Left kidney (tissue), 1 donor: ENCODE measurements at regions not wholly inside any gene's neighbourhood (a gene's known extent, or its start where the extent isn't known, plus 50 kb on each side); places are given as distances from the start of the nearest gene placed in this dataset.
"Not testable (repeated sequence)": the region's sequence is repeated elsewhere in the genome, so short reads cannot be mapped to it uniquely, and the experiment has no call there.

Source experiments
- DNase-seq: peaks from one replicate; pipeline ENCODE4 v3.0.0-alpha.2; 2013

DNA sequence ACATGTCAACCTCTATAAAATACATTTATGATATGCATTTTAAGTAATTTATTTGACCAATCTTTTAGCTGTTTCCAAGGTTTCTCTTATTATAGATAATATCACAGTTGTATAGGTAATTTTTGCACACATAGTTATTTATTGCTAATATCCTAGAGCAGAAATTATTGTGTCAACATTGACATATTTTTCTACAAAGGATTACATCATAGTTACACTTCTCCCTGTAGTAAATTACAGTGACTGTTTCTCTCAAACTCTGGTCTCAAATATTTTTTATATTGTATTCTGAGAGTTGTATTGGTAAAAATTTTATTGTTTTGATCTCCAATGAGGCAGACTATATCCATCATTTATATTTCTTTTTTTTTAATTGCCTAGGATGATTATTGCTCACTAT, 714.4 kb upstream of the CDH6 start:
- no peak for DNase-seq

GRCh38 chr5:30475429-30475828, 718.1 kb upstream of the CDH6 start:
- DNase-seq = no peak

- DNase-seq = no peak
Measured at GRCh38 chr5:30469691-30470090, 723.8 kb upstream of the CDH6 start.

GRCh38 chr5:30458681-30459080, 734.8 kb upstream of the CDH6 start:
- DNase-seq = no peak

GRCh38 chr5:30455484-30455883, 738.0 kb upstream of the CDH6 start:
- not testable (repeated sequence) for DNase-seq

DNA sequence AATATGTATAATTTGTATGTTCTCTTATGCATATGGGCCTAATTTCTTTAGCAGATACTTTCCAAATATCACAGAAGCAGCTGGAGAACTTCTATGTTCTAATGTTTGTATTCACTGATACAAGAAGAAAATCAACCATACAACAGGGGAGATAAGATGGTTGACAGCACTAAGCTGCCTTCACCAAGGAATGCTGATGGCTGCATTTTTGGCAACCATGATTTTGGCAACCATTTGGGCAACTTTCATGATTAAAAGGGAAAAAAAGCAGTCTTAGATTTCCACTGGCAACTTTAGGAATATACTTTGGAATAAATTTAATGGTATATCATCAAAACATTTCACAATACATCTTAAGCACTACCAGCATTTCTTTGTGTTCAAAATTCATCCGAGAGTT, 740.3 kb upstream of the CDH6 start:
- DNase-seq = no peak

DNA sequence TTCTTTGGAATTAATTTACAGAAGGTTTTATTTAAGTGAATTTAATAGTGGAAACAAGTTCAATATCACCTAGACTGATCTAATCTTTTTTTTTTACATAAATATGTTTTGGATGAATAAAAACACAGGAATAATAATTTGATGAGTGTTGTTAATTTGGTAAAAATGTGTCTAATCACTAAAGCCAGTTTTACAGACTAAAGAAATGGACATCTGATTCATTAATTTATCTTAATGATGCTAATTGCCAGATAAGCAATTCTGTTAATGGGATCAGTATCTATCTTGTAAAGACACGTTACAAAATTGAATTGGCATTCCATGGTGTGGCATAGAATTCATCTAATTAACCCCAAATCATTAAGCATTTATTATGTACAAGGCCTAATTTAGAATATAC, 743.3 kb upstream of the CDH6 start:
- DNase-seq = no peak

- DNase-seq = no peak
Measured at GRCh38 chr5:30447431-30447830, 746.1 kb upstream of the CDH6 start.

- DNase-seq = no peak
Measured at GRCh38 chr5:30446456-30446855, 747.0 kb upstream of the CDH6 start.

- no peak for DNase-seq
Measured at GRCh38 chr5:30438785-30439184, 754.7 kb upstream of the CDH6 start.

DNA sequence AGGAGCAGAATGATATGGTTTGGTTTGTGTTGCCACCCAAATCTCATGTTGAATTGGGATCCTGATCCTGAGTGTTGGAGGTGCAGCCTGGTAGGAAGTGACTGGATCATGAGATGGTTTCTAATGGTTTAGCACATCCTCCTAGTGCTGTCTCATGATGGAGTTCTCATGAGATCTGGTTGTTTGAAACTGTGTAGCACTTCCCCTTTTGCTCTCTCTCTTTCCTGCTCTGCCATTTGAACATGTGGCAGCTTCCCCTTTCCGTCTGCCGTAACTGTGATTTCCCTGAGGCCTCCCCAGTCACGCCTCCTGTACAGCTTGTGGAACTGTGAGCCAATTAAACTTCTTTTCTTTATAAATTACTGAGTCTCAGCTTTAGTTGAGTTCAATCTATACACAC, 756.8 kb upstream of the CDH6 start:
- no peak for DNase-seq

- DNase-seq = not testable (repeated sequence)
Measured at GRCh38 chr5:30428866-30429407, 764.5 kb upstream of the CDH6 start.

DNA sequence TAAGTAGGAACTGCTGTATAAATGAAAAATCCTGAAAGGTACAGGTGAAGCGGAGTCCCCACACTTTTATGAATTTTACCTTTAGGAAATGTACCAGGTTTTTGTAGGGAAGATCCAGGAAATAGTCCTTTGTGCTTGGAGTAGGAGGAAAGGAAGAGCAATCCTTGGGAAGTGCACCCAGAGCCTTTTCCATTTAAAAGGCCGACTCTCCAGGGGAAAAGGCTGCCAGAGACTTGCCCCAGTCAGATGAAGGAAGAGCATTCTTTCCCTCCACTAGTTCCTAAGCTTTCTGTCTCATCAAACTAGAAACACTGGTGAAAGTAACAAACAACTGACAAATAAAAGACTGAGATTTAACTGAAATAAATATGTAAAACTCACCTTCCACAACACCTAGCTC, 779.4 kb upstream of the CDH6 start:
- no peak for DNase-seq

DNA sequence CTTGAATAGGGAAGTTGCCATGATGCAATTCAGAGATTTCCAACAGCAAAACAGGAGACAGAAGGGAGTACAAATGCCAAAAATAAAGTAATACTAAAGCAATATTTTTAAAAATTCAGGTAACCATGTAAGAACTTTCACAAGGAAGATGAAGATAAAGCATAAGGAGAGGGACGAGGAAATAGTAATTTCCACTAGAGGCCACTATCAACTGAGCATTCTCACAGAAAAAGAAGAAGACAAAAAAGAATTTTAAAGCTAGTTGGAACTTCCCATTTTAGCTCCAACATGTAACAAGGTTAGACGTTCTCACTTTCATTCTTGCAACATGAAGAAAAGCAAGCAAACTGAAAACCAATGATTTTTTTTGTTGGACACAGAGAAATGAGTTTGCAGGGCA, 779.9 kb upstream of the CDH6 start:
- no peak for DNase-seq

DNA sequence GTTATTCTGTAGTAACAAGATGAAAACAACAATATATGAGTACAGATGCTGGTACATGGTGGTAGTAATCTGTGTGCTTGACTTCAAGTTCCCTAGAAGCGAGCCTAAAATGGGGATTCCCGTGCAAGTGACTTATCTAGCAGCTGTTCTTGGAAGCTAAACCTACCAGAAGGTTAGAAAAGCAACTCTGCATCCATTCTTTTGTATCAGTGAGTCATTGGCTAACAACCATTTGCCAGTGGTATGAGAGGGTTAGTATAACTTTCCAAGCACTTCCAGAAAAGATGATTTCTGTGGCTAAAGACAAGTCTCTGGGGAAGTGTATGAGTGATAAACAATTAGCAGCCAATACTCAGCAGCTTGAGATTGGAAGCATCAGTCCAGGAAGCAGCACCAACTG, 787.7 kb upstream of the CDH6 start:
- DNase-seq = no peak

GRCh38 chr5:30401479-30402058, 791.9 kb upstream of the CDH6 start:
- DNase-seq = peak; percentile 27

DNA sequence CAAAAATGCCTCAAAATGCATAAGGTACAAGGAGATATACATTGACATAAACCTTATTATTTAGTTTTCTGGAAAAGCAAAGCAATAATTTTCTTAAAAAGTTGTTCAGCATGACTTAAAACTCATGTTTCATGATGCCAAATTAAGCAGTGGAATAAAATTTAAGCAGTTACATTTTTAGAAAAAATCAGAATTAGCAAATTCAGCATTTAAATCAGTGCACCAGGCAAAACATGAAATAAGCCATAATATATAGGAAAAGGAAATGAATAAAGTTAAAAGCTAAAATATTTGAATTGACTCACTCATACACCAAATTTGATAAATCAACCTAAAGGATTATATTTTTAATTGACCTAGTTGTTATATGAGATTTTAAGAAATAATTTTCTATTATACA, 795.1 kb upstream of the CDH6 start:
- no peak for DNase-seq

- no peak for DNase-seq
Measured at GRCh38 chr5:30392897-30393296, 800.6 kb upstream of the CDH6 start.

GRCh38 chr5:30390095-30390494, 803.4 kb upstream of the CDH6 start:
- DNase-seq = no peak

- no peak for DNase-seq
Measured at GRCh38 chr5:30387974-30388632, 805.4 kb upstream of the CDH6 start.

- no peak for DNase-seq
Measured at GRCh38 chr5:30385754-30386153, 807.7 kb upstream of the CDH6 start.

DNA sequence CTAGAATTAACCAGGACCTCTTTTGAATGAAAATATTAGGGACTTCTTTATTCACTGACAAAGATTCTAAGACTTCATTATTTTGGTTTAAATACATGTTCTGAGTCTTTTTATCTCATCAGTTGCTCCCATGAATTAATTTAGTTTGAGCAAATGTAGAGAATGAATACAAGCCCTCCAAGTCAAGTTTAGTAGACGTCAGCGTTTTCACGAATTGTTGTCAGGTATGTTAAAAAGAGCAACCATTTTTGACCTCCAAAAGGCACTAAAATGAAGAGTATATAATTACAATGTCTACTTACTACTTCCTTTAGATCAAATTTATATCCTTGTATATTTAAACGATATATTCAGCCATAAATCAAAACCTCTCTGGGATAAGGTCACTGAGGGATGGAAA, 809.3 kb upstream of the CDH6 start:
- DNase-seq = no peak

GRCh38 chr5:30380228-30380627, 813.3 kb upstream of the CDH6 start:
- DNase-seq = no peak

DNA sequence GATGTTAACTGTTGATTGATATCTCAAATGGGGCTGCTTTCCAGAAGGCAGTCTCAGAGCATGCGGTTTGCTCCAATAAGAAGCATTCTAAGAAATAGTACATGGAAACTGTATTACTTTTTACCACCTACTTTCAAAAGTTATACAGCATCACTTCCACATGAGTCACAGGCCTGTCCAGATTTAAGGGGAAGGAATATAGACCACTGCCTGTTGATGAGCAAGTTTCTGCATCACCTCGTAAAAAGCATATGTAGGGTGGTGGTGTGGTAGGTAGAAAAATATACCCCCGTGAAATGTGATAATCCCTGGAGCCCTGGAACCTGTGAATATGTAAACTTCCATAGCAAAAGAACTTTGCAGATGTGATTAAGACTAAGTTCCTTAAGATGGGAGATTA, 816.6 kb upstream of the CDH6 start:
- no peak for DNase-seq
